HG03135 (cell line): ENCODE measurements at regions not wholly inside any gene's neighbourhood (a gene's known extent, or its start where the extent isn't known, plus 50 kb on each side); places are given as distances from the start of the nearest gene placed in this dataset.
A peak's percentile ranks its signal among the peaks of the same experiment; 100 is the strongest.

Experiments
- ATAC-seq: cut with Tn5 transposase; IDR thresholded peaks from one replicate; pipeline ENCODE4 v1.9.1; 2021; ENCODE audit warnings: mild to moderate bottlenecking, moderate library complexity; ENCODE audit not compliant: unreplicated experiment

GRCh38 chr1:94734963-94735901 is 84.9 kb upstream of the SLC44A3 start:
- no peak for ATAC-seq

GRCh38 chr1:94731891-94732290 is 88.3 kb upstream of the SLC44A3 start:
- ATAC-seq: no peak

GRCh38 chr1:94730450-94730849 is 89.7 kb upstream of the SLC44A3 start:
- no peak for ATAC-seq

GRCh38 chr1:94729267-94729666 is 90.9 kb upstream of the SLC44A3 start:
- ATAC-seq: no peak

GRCh38 chr1:94727846-94728715 is 92.1 kb upstream of the SLC44A3 start:
- ATAC-seq: no peak

GRCh38 chr1:94726981-94727685 is 93.0 kb upstream of the SLC44A3 start:
- no peak for ATAC-seq

GRCh38 chr1:94725566-94725965 is 94.6 kb upstream of the SLC44A3 start:
- ATAC-seq: no peak

GRCh38 chr1:94723894-94724293 is 96.3 kb upstream of the SLC44A3 start:
- ATAC-seq: no peak

GRCh38 chr1:94723463-94723862 is 96.7 kb upstream of the SLC44A3 start:
- no peak for ATAC-seq

- ATAC-seq: no peak
These were observed 98.0 kb upstream of the SLC44A3 start for GRCh38 chr1:94722181-94722580.

GRCh38 chr1:94721240-94721639 is 98.9 kb upstream of the SLC44A3 start:
- peak; percentile 51 for ATAC-seq

- peak; percentile 99 for ATAC-seq
These were observed 100.0 kb upstream of the SLC44A3 start for GRCh38 chr1:94719926-94720793.

GRCh38 chr1:94716965-94717364 is 103.2 kb upstream of the SLC44A3 start:
- ATAC-seq: no peak

GRCh38 chr1:94715321-94715720 is 104.8 kb upstream of the SLC44A3 start:
- no peak for ATAC-seq

- no peak for ATAC-seq
These were observed 105.6 kb upstream of the SLC44A3 start for GRCh38 chr1:94714552-94714951.

- ATAC-seq: no peak
These were observed 106.0 kb upstream of the SLC44A3 start for GRCh38 chr1:94714152-94714551.

- ATAC-seq: peak; percentile 74
These were observed 106.5 kb upstream of the SLC44A3 start for GRCh38 chr1:94713472-94714141.

GRCh38 chr1:94709891-94710581 is 110.1 kb upstream of the SLC44A3 start:
- ATAC-seq: no peak

- ATAC-seq: no peak
These were observed 111.3 kb upstream of the SLC44A3 start for GRCh38 chr1:94708811-94709210.
